ENCODE measurements at regions not wholly inside any gene's neighbourhood (a gene's known extent, or its start where the extent isn't known, plus 50 kb on each side); places are given as distances from the start of the nearest gene placed in this dataset.

DNA sequence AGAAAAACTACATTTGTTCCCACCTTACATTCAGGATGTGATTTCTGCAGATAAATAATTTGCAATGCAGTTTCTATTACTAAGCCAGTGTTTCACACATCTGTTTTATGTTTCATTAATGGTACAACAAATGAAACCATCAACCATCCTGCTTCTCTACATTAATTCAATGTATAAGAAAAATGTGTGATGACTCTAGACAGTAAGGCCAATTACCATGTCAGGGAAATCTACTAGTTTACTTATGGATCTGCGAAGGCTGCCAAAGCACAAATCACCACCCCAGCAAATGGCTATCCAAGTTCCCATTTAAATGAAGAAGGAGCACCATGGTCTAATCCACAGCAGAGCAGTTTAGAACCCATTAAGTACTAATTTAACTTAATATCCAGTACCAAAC is 50.1 kb upstream of the NCAM1 start:
- DNase-seq (ENCODE audit: low read depth) = no peak
- H3K4me3 ChIP-seq (ENCODE audit: control insufficient read depth, low read depth, low read length) = no peak overlapping the region
- TF ChIP-seq, protein P1, sequence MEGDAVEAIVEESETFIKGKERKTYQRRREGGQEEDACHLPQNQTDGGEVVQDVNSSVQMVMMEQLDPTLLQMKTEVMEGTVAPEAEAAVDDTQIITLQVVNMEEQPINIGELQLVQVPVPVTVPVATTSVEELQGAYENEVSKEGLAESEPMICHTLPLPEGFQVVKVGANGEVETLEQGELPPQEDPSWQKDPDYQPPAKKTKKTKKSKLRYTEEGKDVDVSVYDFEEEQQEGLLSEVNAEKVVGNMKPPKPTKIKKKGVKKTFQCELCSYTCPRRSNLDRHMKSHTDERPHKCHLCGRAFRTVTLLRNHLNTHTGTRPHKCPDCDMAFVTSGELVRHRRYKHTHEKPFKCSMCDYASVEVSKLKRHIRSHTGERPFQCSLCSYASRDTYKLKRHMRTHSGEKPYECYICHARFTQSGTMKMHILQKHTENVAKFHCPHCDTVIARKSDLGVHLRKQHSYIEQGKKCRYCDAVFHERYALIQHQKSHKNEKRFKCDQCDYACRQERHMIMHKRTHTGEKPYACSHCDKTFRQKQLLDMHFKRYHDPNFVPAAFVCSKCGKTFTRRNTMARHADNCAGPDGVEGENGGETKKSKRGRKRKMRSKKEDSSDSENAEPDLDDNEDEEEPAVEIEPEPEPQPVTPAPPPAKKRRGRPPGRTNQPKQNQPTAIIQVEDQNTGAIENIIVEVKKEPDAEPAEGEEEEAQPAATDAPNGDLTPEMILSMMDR (conservative IDR thresholded peaks at IDR 0.05; ENCODE audit: control insufficient read depth, insufficient read depth, low read depth, low read length) = no peak
